Uterus (tissue), 2 donors: ENCODE measurements at regions not wholly inside any gene's neighbourhood (a gene's known extent, or its start where the extent isn't known, plus 50 kb on each side); places are given as distances from the start of the nearest gene placed in this dataset.

Source experiments
- CTCF ChIP-seq, 4 experiments: fragments of 200-600 bp in 2 of 4; fragments of 450-650 bp in 2 of 4; sonication (generic) in 2 of 4; IDR thresholded peaks; one replicate each; pipeline ENCODE4 v1.5.1; 2016 to 2019; ENCODE audit warnings: antibody characterized with exemption in 4 of 4, mild to moderate bottlenecking in 2 of 4, moderate library complexity in 1 of 4
- POLR2A ChIP-seq, 2 donors: fragments of 450-650 bp; IDR thresholded peaks; one replicate each; pipeline ENCODE4 v1.6.1; 2016; ENCODE audit warnings: antibody characterized with exemption in 2 of 2, mild to moderate bottlenecking in 1 of 2, moderate library complexity in 1 of 2

- TF ChIP-seq CTCF (IDR thresholded peaks at IDR 0.05) (no peak), POLR2A (IDR thresholded peaks at IDR 0.05) (no peak)
Measured at GRCh38 chr13:84136582-84136981, 254.3 kb upstream of the SLITRK1 start.
